OCI-LY1 (cell line): ENCODE measurements at regions not wholly inside any gene's neighbourhood (a gene's known extent, or its start where the extent isn't known, plus 50 kb on each side); places are given as distances from the start of the nearest gene placed in this dataset.

Experiments used
- H2AFZ ChIP-seq: fragments of 200-600 bp; sonication (generic), shearing (Covaris generic); 2 replicates; pipeline ENCODE4 v1.6.0; 2014; ENCODE audit warnings: antibody characterized with exemption, mild to moderate bottlenecking, low read length
- H3F3A ChIP-seq: fragments of 200-600 bp; sonication (generic), shearing (Covaris generic); 2 replicates; pipeline ENCODE4 v1.6.0; 2014; ENCODE audit warnings: mild to moderate bottlenecking, antibody characterized with exemption, low read length, moderate library complexity; ENCODE audit not compliant: insufficient read depth
- H3K27ac ChIP-seq: fragments of 200-600 bp; sonication (generic); 2 replicates; pipeline ENCODE4 v1.5.1; 2014; ENCODE audit warnings: low read length, mixed run types, mild to moderate bottlenecking, low read depth; ENCODE audit not compliant: poor library complexity, severe bottlenecking
- H3K27me3 ChIP-seq: fragments of 200-600 bp; sonication (generic); 2 replicates; pipeline ENCODE4 v1.6.0; 2014; ENCODE audit warnings: antibody characterized with exemption, mild to moderate bottlenecking, low read length, moderate library complexity; ENCODE audit not compliant: insufficient read depth
- H3K36me3 ChIP-seq: fragments of 200-600 bp; sonication (generic); 2 replicates; pipeline ENCODE4 v1.6.1; 2014; ENCODE audit warnings: mild to moderate bottlenecking, antibody characterized with exemption, low read length, moderate library complexity, mixed read lengths; ENCODE audit not compliant: insufficient read depth
- H3K4me1 ChIP-seq: fragments of 200-600 bp; sonication (generic); 2 replicates; pipeline ENCODE4 v1.5.1; 2014; ENCODE audit warnings: mild to moderate bottlenecking, low read length, moderate library complexity; ENCODE audit not compliant: insufficient read depth, severe bottlenecking
- H3K4me2 ChIP-seq: fragments of 200-600 bp; sonication (generic), shearing (Covaris generic); 2 replicates; pipeline ENCODE4 v1.6.1; 2014; ENCODE audit warnings: low read length
- H3K4me3 ChIP-seq: fragments of 200-600 bp; sonication (generic); 2 replicates; pipeline ENCODE4 v1.5.1; 2014; ENCODE audit warnings: low read length, low read depth, mild to moderate bottlenecking, mixed read lengths; ENCODE audit not compliant: poor library complexity, severe bottlenecking
- H3K79me2 ChIP-seq: fragments of 200-600 bp; shearing (Covaris generic); 2 replicates; pipeline ENCODE4 v1.6.1; 2016; ENCODE audit warnings: mixed run types, low read length, mixed read lengths; ENCODE audit not compliant: insufficient read depth
- H3K9ac ChIP-seq: fragments of 200-600 bp; sonication (generic), shearing (Covaris generic); 2 replicates; pipeline ENCODE4 v1.6.1; 2014; ENCODE audit warnings: mild to moderate bottlenecking, low read length, mixed read lengths
- H3K9me2 ChIP-seq: fragments of 200-600 bp; sonication (generic), shearing (Covaris generic); 2 replicates; pipeline ENCODE4 v1.6.1; 2014; ENCODE audit warnings: low read depth, mild to moderate bottlenecking, low read length, mixed read lengths
- H3K9me3 ChIP-seq: fragments of 200-600 bp; shearing (Covaris generic); 2 replicates; pipeline ENCODE4 v1.6.1; 2014; ENCODE audit warnings: low read length, mixed read lengths
- H4K20me1 ChIP-seq: fragments of 200-600 bp; sonication (generic), shearing (Covaris generic); 2 replicates; pipeline ENCODE4 v1.6.0; 2016; ENCODE audit warnings: mild to moderate bottlenecking, low read length; ENCODE audit not compliant: insufficient read depth
- CTCF ChIP-seq: fragments of 200-600 bp; sonication (generic), shearing (Covaris generic); IDR thresholded peaks from 2 replicates; pipeline ENCODE4 v1.5.1; 2017; ENCODE audit warnings: mild to moderate bottlenecking, antibody characterized with exemption, low read length, moderate library complexity, mixed read lengths
- EZH2 ChIP-seq: fragments of 200-600 bp; sonication (generic), shearing (Covaris generic); IDR thresholded peaks from 2 replicates; pipeline ENCODE4 v1.8.0; 2017; ENCODE audit warnings: borderline replicate concordance, mixed run types, mild to moderate bottlenecking, antibody characterized with exemption, low read length, moderate library complexity, mixed read lengths

GRCh38 chr11:27894552-27894951, 194.3 kb upstream of the BDNF start:
- H3K79me2 ChIP-seq: no peaks in the 10 kb centered on the region
- no peak overlapping the region for H3K9ac ChIP-seq
- H3K36me3 ChIP-seq: no peaks in the 10 kb centered on the region
- no peaks in the 10 kb centered on the region for H3K27me3 ChIP-seq
- H3K9me3 ChIP-seq: no peaks in the 10 kb centered on the region
- no peaks in the 10 kb centered on the region for H3K9me2 ChIP-seq
- TF ChIP-seq CTCF (no peak), EZH2 (no peak)
- no peak overlapping the region for H2AFZ ChIP-seq
- H3K4me3 ChIP-seq: no peak overlapping the region
- H3K4me1 ChIP-seq: no peaks in the 10 kb centered on the region
- H3K4me2 ChIP-seq: no peak overlapping the region
- no peaks in the 10 kb centered on the region for H3F3A ChIP-seq
- H4K20me1 ChIP-seq: no peaks in the 10 kb centered on the region
- no peak overlapping the region for H3K27ac ChIP-seq

- no peaks in the 10 kb centered on the region for H3F3A ChIP-seq
- H3K4me1 ChIP-seq: no peaks in the 10 kb centered on the region
- no peak overlapping the region for H3K9ac ChIP-seq
- H3K4me3 ChIP-seq: no peak overlapping the region
- no peaks in the 10 kb centered on the region for H3K9me2 ChIP-seq
- H3K36me3 ChIP-seq: no peaks in the 10 kb centered on the region
- H4K20me1 ChIP-seq: no peaks in the 10 kb centered on the region
- H3K9me3 ChIP-seq: no peaks in the 10 kb centered on the region
- no peaks in the 10 kb centered on the region for H3K27me3 ChIP-seq
- no peaks in the 10 kb centered on the region for H3K79me2 ChIP-seq
- no peak overlapping the region for H3K27ac ChIP-seq
- no peak overlapping the region for H2AFZ ChIP-seq
- no peak overlapping the region for H3K4me2 ChIP-seq
- TF ChIP-seq CTCF (no peak), EZH2 (no peak)
These were observed 186.6 kb upstream of the BDNF start for GRCh38 chr11:27886857-27887256.

GRCh38 chr11:27882066-27882697, 181.9 kb upstream of the BDNF start:
- Histone ChIP-seq H3K4me1 (no peaks in the 10 kb centered on the region), H2AFZ (no peak overlapping the region), H3F3A (no peaks in the 10 kb centered on the region), H3K4me2 (no peak overlapping the region), H3K9ac (no peak overlapping the region), H3K36me3 (no peaks in the 10 kb centered on the region), H3K79me2 (no peaks in the 10 kb centered on the region), H3K9me3 (no peaks in the 10 kb centered on the region), H3K4me3 (no peak overlapping the region), H3K9me2 (no peaks in the 10 kb centered on the region), H3K27ac (no peak overlapping the region), H4K20me1 (no peaks in the 10 kb centered on the region), H3K27me3 (no peaks in the 10 kb centered on the region)
- TF ChIP-seq EZH2 (no peak), CTCF (no peak)
